IMR-90 (cell line): ENCODE measurements at regions not wholly inside any gene's neighbourhood (a gene's known extent, or its start where the extent isn't known, plus 50 kb on each side); places are given as distances from the start of the nearest gene placed in this dataset.

Experiments
- ATAC-seq: fragments of 200-7000 bp; cut with Tn5 transposase; 2 replicates; pipeline ENCODE4 v1.9.1; 2020; ENCODE audit warnings: low read depth, mild to moderate bottlenecking, moderate library complexity
- BruUV-seq: library from RNA; stranded (reverse); fragments of 400-500 nt; replicated peaks from 2 replicates; lab custom pipeline; 2021; lab: Mats Ljungman, UMichigan
- CTCF ChIA-PET: fragments of 300-600 bp; formaldehyde crosslinking; extraction: SDS; loops from one replicate; lab custom pipeline; 2021; ENCODE audit warnings: antibody characterized with exemption; lab: Yijun Ruan, JAX
- POLR2A ChIA-PET: fragments of 300-600 bp; sonication (Branson Sonifier 250); formaldehyde crosslinking; loops from one replicate; lab custom pipeline; 2022; ENCODE audit warnings: antibody characterized with exemption; ENCODE audit not compliant: unreplicated experiment; lab: Charles Lee
- DNase-seq: peaks from one replicate; pipeline ENCODE4 v3.0.0; 2013
- H2AFZ ChIP-seq: replicated peaks from 2 replicates; pipeline ENCODE3; 2013; ENCODE audit warnings: low read length, mild to moderate bottlenecking; ENCODE audit not compliant: poor library complexity
- H2AK5ac ChIP-seq: 2 replicates; pipeline ENCODE4 v1.6.1; 2013; ENCODE audit warnings: low read depth, low read length, inconsistent platforms
- H2AK9ac ChIP-seq: replicated peaks from 2 replicates; pipeline ENCODE3; 2013; ENCODE audit warnings: mild to moderate bottlenecking, low read depth, low read length, moderate library complexity; ENCODE audit not compliant: poor library complexity
- H2BK120ac ChIP-seq: 2 replicates; pipeline ENCODE4 v1.6.1; 2013; ENCODE audit warnings: low read depth, low read length, inconsistent platforms
- H2BK15ac ChIP-seq: 3 replicates; pipeline ENCODE4 v1.6.1; 2013; ENCODE audit warnings: low read depth, low read length, inconsistent platforms
- H2BK20ac ChIP-seq: 2 replicates; pipeline ENCODE4 v1.6.1; 2013; ENCODE audit warnings: low read depth, mild to moderate bottlenecking, inconsistent platforms, low read length, moderate library complexity
- H2BK5ac ChIP-seq: 2 replicates; pipeline ENCODE4 v1.6.1; 2013; ENCODE audit warnings: mild to moderate bottlenecking, low read depth, low read length, inconsistent platforms; ENCODE audit not compliant: poor library complexity, severe bottlenecking
- H3K14ac ChIP-seq: replicated peaks from 2 replicates; pipeline ENCODE4 v1.6.1; 2013; ENCODE audit warnings: low read depth, low read length, inconsistent platforms
- H3K18ac ChIP-seq: 2 replicates; pipeline ENCODE4 v1.6.1; 2013; ENCODE audit warnings: low read depth, low read length, control low read depth
- H3K23ac ChIP-seq: 2 replicates; pipeline ENCODE4 v1.6.1; 2013; ENCODE audit warnings: low read depth, low read length, inconsistent platforms
- H3K27ac ChIP-seq: 2 replicates; pipeline ENCODE4 v1.5.1; 2013; ENCODE audit warnings: mild to moderate bottlenecking, control low read depth, low read length; ENCODE audit not compliant: insufficient read depth
- H3K27me3 ChIP-seq: 2 replicates; pipeline ENCODE4 v1.6.1; 2013; ENCODE audit warnings: low read length; ENCODE audit not compliant: control insufficient read depth, insufficient read depth
- H3K36me3 ChIP-seq: 2 replicates; pipeline ENCODE4 v1.6.1; 2013; ENCODE audit warnings: low read length, mixed read lengths; ENCODE audit not compliant: control insufficient read depth, insufficient read depth
- H3K4ac ChIP-seq: 2 replicates; pipeline ENCODE4 v1.6.1; 2013; ENCODE audit warnings: low read depth, low read length, inconsistent platforms
- H3K4me1 ChIP-seq: 2 replicates; pipeline ENCODE4 v1.6.1; 2013; ENCODE audit warnings: low read length, mixed read lengths; ENCODE audit not compliant: control insufficient read depth, insufficient read depth
- H3K4me2 ChIP-seq: 2 replicates; pipeline ENCODE4 v1.6.1; 2013; ENCODE audit warnings: low read depth, mild to moderate bottlenecking, control low read depth, low read length, moderate library complexity
- H3K4me3 ChIP-seq: 2 replicates; pipeline ENCODE4 v1.5.1; 2013; ENCODE audit warnings: low read depth, mild to moderate bottlenecking, control low read depth, low read length, moderate library complexity; ENCODE audit not compliant: insufficient read depth
- H3K56ac ChIP-seq: 2 replicates; pipeline ENCODE4 v1.6.1; 2013; ENCODE audit warnings: low read length, inconsistent platforms; ENCODE audit not compliant: insufficient read depth; ENCODE audit errors: extremely low read depth
- H3K79me1 ChIP-seq, 2 experiments: 2 replicates each; pipeline ENCODE4 v1.6.1; 2013; ENCODE audit warnings: low read length in 2 of 2, inconsistent platforms in 1 of 2, low read depth in 1 of 2
- H3K9ac ChIP-seq: 2 replicates; pipeline ENCODE4 v1.6.1; 2013; ENCODE audit warnings: low read depth, low read length, control low read depth
- H3K9me1 ChIP-seq: 2 replicates; pipeline ENCODE4 v1.6.1; 2013; ENCODE audit warnings: low read length, inconsistent platforms; ENCODE audit not compliant: insufficient read depth
- H3K9me3 ChIP-seq: 2 replicates; pipeline ENCODE4 v1.6.1; 2013; ENCODE audit warnings: low read length; ENCODE audit not compliant: control insufficient read depth, insufficient read depth
- H4K20me1 ChIP-seq: 2 replicates; pipeline ENCODE4 v1.6.1; 2013; ENCODE audit warnings: low read length, inconsistent platforms; ENCODE audit not compliant: insufficient read depth
- H4K5ac ChIP-seq: 2 replicates; pipeline ENCODE4 v1.6.1; 2013; ENCODE audit warnings: mild to moderate bottlenecking, low read depth, low read length, control low read depth
- H4K8ac ChIP-seq, 2 experiments: 2 replicates each; pipeline ENCODE4 v1.6.1; 2013; ENCODE audit warnings: low read depth in 2 of 2, low read length in 2 of 2, control low read depth in 1 of 2, inconsistent platforms in 1 of 2
- H4K91ac ChIP-seq: 2 replicates; pipeline ENCODE4 v1.6.1; 2013; ENCODE audit warnings: low read depth, low read length, inconsistent platforms; ENCODE audit not compliant: insufficient read depth
- BHLHE40 ChIP-seq: fragments of 150-350 bp; IDR thresholded peaks from 2 replicates; pipeline ENCODE4 v1.6.1; 2016; ENCODE audit warnings: mild to moderate bottlenecking, low read depth, low read length
- CEBPB ChIP-seq: IDR thresholded peaks from 2 replicates; pipeline ENCODE4 v1.6.1; 2012; ENCODE audit warnings: low read depth, low read length, improper control_type of control experiment
- CHD1 ChIP-seq: IDR thresholded peaks from 2 replicates; pipeline ENCODE4 v1.6.1; 2012; ENCODE audit warnings: low read depth, low read length, improper control_type of control experiment
- CTCF ChIP-seq: conservative IDR thresholded peaks from 2 replicates; pipeline ENCODE4 v1.5.1; 2012; ENCODE audit warnings: mild to moderate bottlenecking, low read depth, low read length, improper control_type of control experiment
- ELK1 ChIP-seq: fragments of 150-350 bp; IDR thresholded peaks from 2 replicates; pipeline ENCODE4 v1.6.1; 2016; ENCODE audit warnings: low read depth, mild to moderate bottlenecking, low read length, moderate library complexity, borderline replicate concordance
- FOS ChIP-seq: fragments of 150-350 bp; IDR thresholded peaks from 2 replicates; pipeline ENCODE4 v1.6.1; 2016; ENCODE audit warnings: low read depth, low read length
- MAZ ChIP-seq: IDR thresholded peaks from 2 replicates; pipeline ENCODE4 v1.6.1; 2012; ENCODE audit warnings: low read depth, mild to moderate bottlenecking, low read length, improper control_type of control experiment, moderate library complexity, borderline replicate concordance
- MXI1 ChIP-seq: IDR thresholded peaks from 2 replicates; pipeline ENCODE4 v1.6.1; 2012; ENCODE audit warnings: low read depth, mild to moderate bottlenecking, low read length, moderate library complexity, borderline replicate concordance
- NFE2L2 ChIP-seq: fragments of 150-350 bp; IDR thresholded peaks from 2 replicates; pipeline ENCODE4 v1.6.1; 2016; ENCODE audit warnings: low read depth, mild to moderate bottlenecking, low read length
- POLR2A ChIP-seq: IDR thresholded peaks from 2 replicates; pipeline ENCODE4 v1.6.1; 2012; ENCODE audit warnings: mild to moderate bottlenecking, low read depth, low read length
- RCOR1 ChIP-seq: IDR thresholded peaks from 2 replicates; pipeline ENCODE4 v1.6.1; 2012; ENCODE audit warnings: mild to moderate bottlenecking, low read length, improper control_type of control experiment; ENCODE audit not compliant: insufficient replicate concordance
- RFX5 ChIP-seq: IDR thresholded peaks from 2 replicates; pipeline ENCODE4 v1.8.0; 2012; ENCODE audit warnings: low read depth, mild to moderate bottlenecking, low read length, moderate library complexity
- USF2 ChIP-seq: fragments of 150-350 bp; IDR thresholded peaks from 2 replicates; pipeline ENCODE4 v1.6.1; 2017; ENCODE audit warnings: mild to moderate bottlenecking, antibody characterized with exemption, low read length, low read depth
- WGBS, 2 experiments: methylation state at CpG; one replicate each; pipeline versions ENCODE4 v1.1.5 to v1.1.7; 2013; ENCODE audit warnings: missing lambda C conversion rate in 2 of 2; ENCODE audit not compliant: insufficient read length in 1 of 2; ENCODE audit errors: extremely low coverage in 2 of 2; 5-methylcytosine and 5-hydroxymethylcytosine counted together
- dilution Hi-C: fragments of 300-500 bp; cut with HindIII; formaldehyde crosslinking; loops from one replicate; pipeline ENCODE4 v1.14.3; 2018; ENCODE audit warnings: low sequenced_read_pairs; ENCODE audit not compliant: unreplicated experiment
- in situ Hi-C: fragments of 300-500 bp; cut with MboI; formaldehyde crosslinking; loops from 3 replicates; pipeline ENCODE4 v1.14.3; 2019; ENCODE audit warnings: low sequenced_read_pairs, inconsistent platforms, mixed read lengths
- intact Hi-C: fragments of 100-400 bp; cut with micrococcal nuclease; formaldehyde crosslinking; loops from 2 replicates; pipeline ENCODE4 v1.10.0; 2022

GRCh38 chr6:144675231-144675861, 390.2 kb downstream of the UTRN start:
- no CpG with 5 or more reads among the region's 6 CpGs for WGBS, 2 experiments
- TF ChIP-seq CEBPB (no peak), CTCF (no peak), RFX5 (no peak), POLR2A (no peak), ELK1 (no peak), NFE2L2 (no peak), USF2 (no peak), FOS (no peak), RCOR1 (no peak), BHLHE40 (no peak), MAZ (no peak), CHD1 (no peak), MXI1 (no peak)
- Histone ChIP-seq H3K4me2 (no peak overlapping the region), H3K9me1 (no peaks in the 10 kb centered on the region), H3K4me1 (peaks cover 4% of the 10 kb centered on the region; the same call in 1 of the 2 replicates), H4K8ac (no peak overlapping the region), H3K27me3 (no peaks in the 10 kb centered on the region), H3K4me3 (no peak overlapping the region), H3K14ac (no peak overlapping the region), H3K36me3 (no peaks in the 10 kb centered on the region), H3K9ac (no peak overlapping the region), H3K23ac (no peak overlapping the region), H2BK20ac (no peak overlapping the region), H3K4ac (no peak overlapping the region), H4K5ac (no peak overlapping the region), H3K18ac (no peak overlapping the region), H2BK5ac (no peak overlapping the region), H4K20me1 (no peaks in the 10 kb centered on the region), H2AFZ (no peak overlapping the region), H3K79me1 (peaks cover 3 to 9% of the 10 kb centered on the region in 2 experiments; a peak in 3 of 4 replicates), H3K9me3 (peaks cover 2% of the 10 kb centered on the region; the same call in 1 of the 2 replicates), H4K91ac (no peak overlapping the region), H2BK15ac (no peak overlapping the region), H2BK120ac (no peak overlapping the region), H3K27ac (no peak overlapping the region), H2AK5ac (no peak overlapping the region), H2AK9ac (no peak overlapping the region), H3K56ac (no peak overlapping the region)
- intact Hi-C loops (no loop called here), in situ Hi-C loops (no loop called here), dilution Hi-C loops (no loop called here)
- DNase-seq (peak; percentile 52), ATAC-seq (peak; percentile 46)
- ChIA-PET POLR2A (no interaction called here), CTCF (no interaction called here)
- BruUV-seq = no TSS peak
